Cardiac fibroblast (primary cell): ENCODE measurements at regions not wholly inside any gene's neighbourhood (a gene's known extent, or its start where the extent isn't known, plus 50 kb on each side); places are given as distances from the start of the nearest gene placed in this dataset.
"Not testable (repeated sequence)": the region's sequence is repeated elsewhere in the genome, so short reads cannot be mapped to it uniquely, and the experiment has no call there.

ENCODE experiments used
- DNase-seq, 2 donors: peaks; one replicate each; pipeline versions ENCODE4 v3.0.0 to v3.0.0-alpha.2; 2010; ENCODE audit warnings: low read depth in 2 of 2
- H3K4me3 ChIP-seq, 2 donors: replicated peaks in 1 of 2; 1 replicate in 1 of 2; 2 replicates in 1 of 2; pipeline ENCODE4 v1.5.1; 2011; ENCODE audit warnings: low read depth in 2 of 2, low read length in 2 of 2, mild to moderate bottlenecking in 2 of 2, moderate library complexity in 1 of 2
- TF ChIP-seq, protein P1 (sequence below): IDR thresholded peaks from one replicate; pipeline ENCODE4 v1.5.1; 2011; ENCODE audit warnings: low read depth, mild to moderate bottlenecking, low read length, inconsistent platforms

DNA sequence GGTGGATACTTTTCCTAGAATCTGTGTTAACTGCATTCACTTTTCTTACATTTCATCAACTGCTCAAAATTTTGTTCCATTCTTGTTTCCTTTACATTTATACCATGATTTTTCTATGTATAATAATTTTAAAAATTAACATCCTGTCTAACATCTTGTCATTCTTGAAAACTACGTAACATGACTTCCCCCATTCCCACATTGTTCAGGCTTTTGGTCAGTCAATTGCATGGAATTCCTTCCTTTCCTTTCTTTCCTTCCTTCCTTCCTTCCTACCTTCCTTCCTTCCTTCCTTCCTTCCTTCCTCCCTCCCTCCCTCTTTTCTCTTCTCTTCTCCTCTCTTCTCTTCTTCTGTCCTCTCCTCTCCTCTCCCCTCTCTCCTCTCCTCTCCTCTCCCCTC lies 220.7 kb upstream of the TP63 start:
- TF ChIP-seq, protein P1, sequence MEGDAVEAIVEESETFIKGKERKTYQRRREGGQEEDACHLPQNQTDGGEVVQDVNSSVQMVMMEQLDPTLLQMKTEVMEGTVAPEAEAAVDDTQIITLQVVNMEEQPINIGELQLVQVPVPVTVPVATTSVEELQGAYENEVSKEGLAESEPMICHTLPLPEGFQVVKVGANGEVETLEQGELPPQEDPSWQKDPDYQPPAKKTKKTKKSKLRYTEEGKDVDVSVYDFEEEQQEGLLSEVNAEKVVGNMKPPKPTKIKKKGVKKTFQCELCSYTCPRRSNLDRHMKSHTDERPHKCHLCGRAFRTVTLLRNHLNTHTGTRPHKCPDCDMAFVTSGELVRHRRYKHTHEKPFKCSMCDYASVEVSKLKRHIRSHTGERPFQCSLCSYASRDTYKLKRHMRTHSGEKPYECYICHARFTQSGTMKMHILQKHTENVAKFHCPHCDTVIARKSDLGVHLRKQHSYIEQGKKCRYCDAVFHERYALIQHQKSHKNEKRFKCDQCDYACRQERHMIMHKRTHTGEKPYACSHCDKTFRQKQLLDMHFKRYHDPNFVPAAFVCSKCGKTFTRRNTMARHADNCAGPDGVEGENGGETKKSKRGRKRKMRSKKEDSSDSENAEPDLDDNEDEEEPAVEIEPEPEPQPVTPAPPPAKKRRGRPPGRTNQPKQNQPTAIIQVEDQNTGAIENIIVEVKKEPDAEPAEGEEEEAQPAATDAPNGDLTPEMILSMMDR, result no peak
- no peak overlapping the region for H3K4me3 ChIP-seq
- DNase-seq, result no peak

DNA sequence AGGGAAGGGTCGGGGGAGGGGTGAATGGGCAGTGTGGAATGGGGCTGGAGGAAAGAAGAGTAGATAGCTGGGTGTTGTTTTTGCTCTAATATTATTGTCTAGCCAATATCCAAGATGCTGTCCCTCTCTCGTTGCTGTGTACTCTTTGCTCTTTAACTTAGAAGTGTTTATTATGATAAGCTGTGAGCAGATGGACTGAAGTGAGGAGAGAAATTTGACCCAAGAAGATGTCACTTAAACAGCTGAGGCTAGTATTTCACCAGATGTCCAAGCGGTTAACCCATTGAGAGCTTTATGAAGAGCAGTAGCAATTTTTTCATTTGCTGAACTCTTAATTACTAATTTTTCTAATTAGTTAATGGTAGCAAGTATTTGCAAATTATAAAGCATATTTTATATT lies 212.2 kb upstream of the TP63 start:
- TF ChIP-seq, protein P1, result no peak
- DNase-seq, result no peak

DNA sequence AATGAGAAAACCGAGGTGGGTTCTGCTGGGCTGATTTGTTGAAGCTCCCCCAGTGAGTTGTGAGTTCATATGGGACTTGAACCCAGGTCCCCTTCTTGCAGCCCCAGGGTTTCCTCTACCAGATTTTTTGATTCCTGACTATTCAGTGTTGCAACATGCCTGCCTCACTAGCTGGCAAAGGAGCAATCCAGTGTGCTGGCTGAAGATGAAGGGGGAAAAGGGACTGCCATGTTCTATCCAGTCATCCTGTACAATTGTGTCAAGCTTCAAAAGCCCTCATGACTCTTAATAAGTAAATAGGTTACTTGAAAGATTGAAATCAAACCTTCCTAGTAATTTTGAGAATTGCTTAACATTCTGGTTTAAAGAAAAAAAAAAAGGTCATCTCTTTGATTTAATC lies 211.5 kb upstream of the TP63 start:
- TF ChIP-seq, protein P1, result no peak
- H3K4me3 ChIP-seq, result no peak overlapping the region
- no peak for DNase-seq

More for the DNA sequence above, 212.2 kb upstream of the TP63 start:
- no peak overlapping the region for H3K4me3 ChIP-seq

DNA sequence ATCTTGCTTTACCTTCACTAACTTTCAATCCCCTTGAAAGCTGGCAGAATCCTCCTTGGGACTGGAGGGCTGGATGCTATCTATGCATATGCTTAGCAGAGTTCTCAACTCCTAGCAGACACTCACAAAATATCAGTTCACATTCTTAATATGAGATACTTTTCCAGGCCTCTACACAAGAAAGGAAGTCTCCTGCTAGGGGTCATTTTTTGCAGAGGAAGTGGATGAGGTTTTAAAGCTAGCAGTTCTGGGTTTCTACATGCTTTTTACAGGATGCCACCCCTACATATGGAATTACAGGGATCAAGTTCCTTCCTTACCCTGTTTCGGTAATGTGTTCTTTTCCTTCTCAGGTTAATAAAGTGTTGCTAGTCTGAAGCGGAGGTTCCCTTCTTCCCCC lies 206.3 kb upstream of the TP63 start:
- H3K4me3 ChIP-seq, result no peak overlapping the region
- TF ChIP-seq, protein P1, result no peak
- DNase-seq, result no peak

DNA sequence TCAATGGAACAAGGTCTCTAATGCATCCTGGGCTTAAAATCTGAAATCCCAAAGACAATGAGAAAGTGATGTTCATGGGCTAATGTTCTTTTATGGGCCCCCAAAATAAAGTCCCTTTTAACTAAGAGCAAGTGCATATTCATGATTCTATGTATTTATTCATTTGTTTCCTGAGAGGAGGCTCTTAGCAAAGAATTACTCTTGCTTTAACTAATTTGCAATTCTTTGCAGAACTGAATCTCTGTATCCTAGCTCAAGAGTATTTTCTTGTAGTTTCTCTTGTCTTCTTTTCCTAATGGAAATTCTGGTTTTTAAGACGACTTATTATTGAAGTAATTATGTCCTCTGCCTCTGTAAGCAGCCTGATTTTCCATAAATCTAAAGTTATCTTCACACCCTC lies 202.2 kb upstream of the TP63 start:
- TF ChIP-seq, protein P1, result no peak
- no peak for DNase-seq
- H3K4me3 ChIP-seq, result no peak overlapping the region

DNA sequence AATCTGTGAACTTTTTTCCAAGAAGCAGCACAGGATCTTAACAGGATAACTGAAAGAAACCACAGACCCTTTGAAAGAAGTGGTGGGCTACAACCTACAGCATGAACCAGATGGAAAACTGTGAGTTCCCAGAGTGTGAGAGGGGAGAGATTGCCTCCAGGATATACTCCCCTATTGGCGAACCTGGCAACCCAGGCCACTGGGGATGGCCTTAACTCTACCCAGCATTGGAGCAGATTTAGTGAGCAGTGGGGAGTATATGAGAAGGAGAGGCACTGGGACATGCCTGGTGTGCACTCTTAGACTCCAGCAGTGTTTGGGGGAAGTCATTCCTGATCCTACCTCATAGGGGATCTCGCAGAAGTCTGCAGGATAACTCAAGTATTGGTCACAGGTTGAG lies 201.0 kb upstream of the TP63 start:
- DNase-seq, result no peak
- TF ChIP-seq, protein P1, result no peak
- H3K4me3 ChIP-seq, result no peak overlapping the region

DNA sequence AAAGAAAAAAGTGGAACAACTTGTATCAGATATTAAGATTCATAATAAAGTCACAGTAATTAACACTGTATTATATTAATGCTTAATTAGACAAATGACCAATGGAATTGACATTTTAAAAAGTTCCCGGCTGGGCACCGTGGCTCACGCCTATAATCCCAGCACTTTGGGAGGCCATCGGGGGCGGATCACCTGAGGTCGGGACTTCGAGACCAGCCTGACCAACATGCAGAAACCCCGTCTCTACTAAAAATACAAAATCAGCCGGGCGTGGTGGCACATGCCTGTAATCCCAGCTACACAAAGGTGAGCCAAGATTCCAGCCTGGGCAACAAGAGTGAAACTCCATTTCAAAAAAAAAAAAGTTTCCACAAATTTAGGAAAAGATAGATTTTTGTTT lies 188.9 kb upstream of the TP63 start:
- DNase-seq, H3K4me3 ChIP-seq: not testable (repeated sequence)
